ENCODE measurements at regions not wholly inside any gene's neighbourhood (a gene's known extent, or its start where the extent isn't known, plus 50 kb on each side); places are given as distances from the start of the nearest gene placed in this dataset.
"Not testable (repeated sequence)": the region's sequence is repeated elsewhere in the genome, so short reads cannot be mapped to it uniquely, and the experiment has no call there.

DNA sequence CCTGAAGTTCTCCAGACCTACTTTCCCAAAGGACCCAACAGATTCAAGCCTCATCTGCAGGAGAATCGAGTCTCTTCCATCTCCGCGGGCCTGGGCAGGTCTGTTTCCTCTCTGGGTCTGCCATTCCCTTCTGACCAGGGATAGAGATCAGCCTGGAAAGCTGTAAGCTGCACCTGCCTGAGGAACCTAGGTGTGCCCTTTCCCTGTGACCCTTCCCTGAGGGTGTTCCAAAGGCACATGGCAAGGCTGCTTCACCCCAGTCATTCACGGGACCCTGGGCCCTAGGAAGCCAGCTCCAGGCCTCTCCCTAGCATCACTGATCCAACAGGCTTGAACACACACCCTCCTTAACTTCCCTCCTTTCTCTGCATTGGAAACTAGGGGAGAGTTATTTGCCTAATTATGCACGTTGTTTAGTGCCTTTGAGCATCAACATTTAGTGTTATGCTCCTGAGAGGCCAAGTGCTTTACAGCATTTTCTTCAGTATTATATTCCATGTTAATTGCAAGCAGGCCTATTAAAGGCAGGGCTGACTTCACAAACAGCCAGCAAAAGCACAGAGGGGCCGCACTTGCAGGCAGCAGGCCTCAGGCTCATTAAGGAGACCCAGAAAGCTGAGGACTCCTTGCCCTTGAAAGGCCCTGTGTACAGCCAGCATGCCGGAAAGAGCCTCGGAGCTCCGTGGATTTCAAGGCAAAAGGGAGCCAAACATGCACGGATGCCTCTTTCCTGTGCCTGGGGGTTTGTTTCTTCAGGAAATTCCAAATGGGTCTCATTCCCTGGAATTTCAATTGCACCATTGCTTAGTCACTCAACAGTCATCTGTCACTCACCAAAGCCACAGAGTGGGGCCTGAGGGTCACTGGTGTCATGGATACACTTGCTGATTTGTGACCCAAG, 91.0 kb upstream of the FAM20C start:
- H3K9me2 ChIP-seq (replicated peaks; ENCODE audit: insufficient read depth), result no peaks in the 10 kb centered on the region
- no peak overlapping the region for H3K4me3 ChIP-seq
- no peak overlapping the region for H3K27ac ChIP-seq
- no peaks in the 10 kb centered on the region for H4K20me1 ChIP-seq (ENCODE audit: insufficient read depth, poor library complexity, severe bottlenecking)
- no peaks in the 10 kb centered on the region for H3K36me3 ChIP-seq (replicated peaks; ENCODE audit: insufficient read depth, low read depth)
- peak; percentile 2 for DNase-seq (ENCODE audit: low spot score)
- no peaks in the 10 kb centered on the region for H3K27me3 ChIP-seq
- H3K4me2 ChIP-seq, result no peak overlapping the region
- TF ChIP-seq, protein P1, sequence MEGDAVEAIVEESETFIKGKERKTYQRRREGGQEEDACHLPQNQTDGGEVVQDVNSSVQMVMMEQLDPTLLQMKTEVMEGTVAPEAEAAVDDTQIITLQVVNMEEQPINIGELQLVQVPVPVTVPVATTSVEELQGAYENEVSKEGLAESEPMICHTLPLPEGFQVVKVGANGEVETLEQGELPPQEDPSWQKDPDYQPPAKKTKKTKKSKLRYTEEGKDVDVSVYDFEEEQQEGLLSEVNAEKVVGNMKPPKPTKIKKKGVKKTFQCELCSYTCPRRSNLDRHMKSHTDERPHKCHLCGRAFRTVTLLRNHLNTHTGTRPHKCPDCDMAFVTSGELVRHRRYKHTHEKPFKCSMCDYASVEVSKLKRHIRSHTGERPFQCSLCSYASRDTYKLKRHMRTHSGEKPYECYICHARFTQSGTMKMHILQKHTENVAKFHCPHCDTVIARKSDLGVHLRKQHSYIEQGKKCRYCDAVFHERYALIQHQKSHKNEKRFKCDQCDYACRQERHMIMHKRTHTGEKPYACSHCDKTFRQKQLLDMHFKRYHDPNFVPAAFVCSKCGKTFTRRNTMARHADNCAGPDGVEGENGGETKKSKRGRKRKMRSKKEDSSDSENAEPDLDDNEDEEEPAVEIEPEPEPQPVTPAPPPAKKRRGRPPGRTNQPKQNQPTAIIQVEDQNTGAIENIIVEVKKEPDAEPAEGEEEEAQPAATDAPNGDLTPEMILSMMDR (IDR thresholded peaks at IDR 0.05; ENCODE audit: poor library complexity), result no peak
- TF ChIP-seq EZH2phosphoT487 (IDR thresholded peaks at IDR 0.05; ENCODE audit: low read depth, severe bottlenecking, unreplicated experiment), result no peak
- TF ChIP-seq EZH2 (IDR thresholded peaks at IDR 0.05; ENCODE audit: borderline replicate concordance), result no peak
- no peak overlapping the region for H2AFZ ChIP-seq
- H3K9me3 ChIP-seq (ENCODE audit: low read depth), result no peaks in the 10 kb centered on the region
- no peaks in the 10 kb centered on the region for H3K4me1 ChIP-seq (ENCODE audit: insufficient read depth)
- 67% methylated on average over 10 of the region's 10 CpGs for WGBS (ENCODE audit: low lambda C conversion rate, missing lambda C conversion rate)
- H3K79me2 ChIP-seq, result no peaks in the 10 kb centered on the region

DNA sequence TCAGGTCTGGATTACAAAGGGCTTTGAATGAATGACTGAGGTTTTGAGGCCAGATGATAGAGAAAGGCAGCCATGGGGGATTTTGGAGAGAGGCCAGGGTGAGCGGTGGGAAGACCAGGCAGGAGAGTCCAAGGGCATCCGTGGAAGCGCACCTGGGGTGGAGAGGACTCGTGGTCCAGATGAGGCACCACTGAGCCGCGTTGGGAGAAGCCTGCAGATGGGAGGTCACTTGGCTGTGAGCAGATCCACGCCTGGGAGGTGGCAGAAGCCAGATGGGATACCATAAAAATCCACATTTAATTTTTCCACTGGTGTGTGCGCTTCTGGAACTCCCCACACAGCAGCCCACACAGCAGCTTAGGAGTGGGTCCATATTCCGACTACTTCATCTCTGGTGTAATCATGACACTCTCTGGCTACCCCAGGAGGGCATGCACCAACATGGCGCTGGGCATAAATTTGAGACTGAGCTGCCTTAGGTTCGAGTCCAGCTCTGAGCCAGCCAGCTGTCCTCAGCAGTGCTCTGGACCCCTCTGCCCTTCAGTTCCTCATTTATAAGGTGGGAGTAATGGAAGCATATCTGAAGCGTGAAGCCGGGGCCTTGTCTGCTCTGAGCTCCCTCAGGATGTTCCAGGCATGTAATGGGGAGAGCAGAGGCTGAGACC, 90.2 kb upstream of the FAM20C start:
- Histone ChIP-seq H3K27ac (no peak overlapping the region), H2AFZ (no peak overlapping the region), H3K9me2 (replicated peaks; ENCODE audit: insufficient read depth) (no peaks in the 10 kb centered on the region), H3K4me3 (no peak overlapping the region), H3K4me1 (ENCODE audit: insufficient read depth) (no peaks in the 10 kb centered on the region), H3K4me2 (no peak overlapping the region), H3K79me2 (no peaks in the 10 kb centered on the region), H3K27me3 (no peaks in the 10 kb centered on the region), H4K20me1 (ENCODE audit: insufficient read depth, poor library complexity, severe bottlenecking) (no peaks in the 10 kb centered on the region), H3K36me3 (replicated peaks; ENCODE audit: insufficient read depth, low read depth) (no peaks in the 10 kb centered on the region), H3K9me3 (ENCODE audit: low read depth) (no peaks in the 10 kb centered on the region)
- 82% methylated on average over 13 of the region's 13 CpGs for WGBS (ENCODE audit: low lambda C conversion rate, missing lambda C conversion rate)
- TF ChIP-seq, protein P1 (IDR thresholded peaks at IDR 0.05; ENCODE audit: poor library complexity), result no peak
- TF ChIP-seq EZH2 (IDR thresholded peaks at IDR 0.05; ENCODE audit: borderline replicate concordance) (no peak), EZH2phosphoT487 (IDR thresholded peaks at IDR 0.05; ENCODE audit: low read depth, severe bottlenecking, unreplicated experiment) (no peak)
- peak; percentile 2 for DNase-seq (ENCODE audit: low spot score)

DNA sequence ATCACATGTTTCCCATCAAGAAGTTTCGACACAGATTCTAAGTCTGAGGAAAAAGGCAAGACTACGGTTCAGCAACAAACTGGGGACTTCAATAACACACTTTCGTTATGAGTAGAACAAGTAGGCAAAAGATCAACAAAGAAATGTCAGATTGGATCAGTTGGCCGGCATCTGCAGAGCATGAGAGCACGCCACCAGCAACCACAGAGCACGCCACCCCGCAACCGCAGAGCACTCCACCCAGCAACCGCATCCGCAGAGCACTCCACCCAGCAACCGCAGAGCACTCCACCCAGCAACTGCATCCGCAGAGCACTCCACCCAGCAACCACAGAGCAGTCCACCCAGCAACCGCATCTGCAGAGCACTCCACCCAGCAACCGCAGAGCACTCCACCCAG, 89.7 kb upstream of the FAM20C start:
- no peak for DNase-seq (ENCODE audit: low spot score)
- WGBS (ENCODE audit: low lambda C conversion rate, missing lambda C conversion rate), result 87% methylated on average over 13 of the region's 14 CpGs
- Histone ChIP-seq H3K4me3 (no peak overlapping the region), H4K20me1 (ENCODE audit: insufficient read depth, poor library complexity, severe bottlenecking) (no peaks in the 10 kb centered on the region), H3K27me3 (no peaks in the 10 kb centered on the region), H3K9me2 (replicated peaks; ENCODE audit: insufficient read depth) (no peaks in the 10 kb centered on the region), H3K9me3 (ENCODE audit: low read depth) (no peaks in the 10 kb centered on the region), H2AFZ (no peak overlapping the region), H3K4me1 (ENCODE audit: insufficient read depth) (no peaks in the 10 kb centered on the region), H3K36me3 (replicated peaks; ENCODE audit: insufficient read depth, low read depth) (no peaks in the 10 kb centered on the region), H3K79me2 (no peaks in the 10 kb centered on the region), H3K27ac (no peak overlapping the region), H3K4me2 (no peak overlapping the region)
- TF ChIP-seq EZH2 (IDR thresholded peaks at IDR 0.05; ENCODE audit: borderline replicate concordance), result no peak
- no peak for TF ChIP-seq EZH2phosphoT487 (IDR thresholded peaks at IDR 0.05; ENCODE audit: low read depth, severe bottlenecking, unreplicated experiment)
- TF ChIP-seq, protein P1 (IDR thresholded peaks at IDR 0.05; ENCODE audit: poor library complexity), result no peak

DNA sequence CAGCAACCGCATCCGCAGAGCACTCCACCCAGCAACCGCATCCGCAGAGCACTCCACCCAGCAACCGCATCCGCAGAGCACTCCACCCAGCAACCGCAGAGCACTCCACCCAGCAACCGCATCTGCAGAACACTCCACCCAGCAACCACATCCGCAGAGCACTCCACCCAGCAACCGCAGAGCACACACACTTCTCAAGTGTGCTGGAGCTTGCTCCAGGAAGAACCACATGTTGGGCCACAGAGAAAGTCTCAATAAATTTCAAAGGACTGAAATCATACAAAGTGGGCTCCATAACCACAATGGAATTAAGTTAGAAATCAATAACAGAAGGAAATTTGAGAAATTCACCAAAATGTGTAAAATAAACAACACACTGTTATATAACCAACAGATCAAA, 88.4 kb upstream of the FAM20C start:
- H3K36me3 ChIP-seq (replicated peaks; ENCODE audit: insufficient read depth, low read depth); H4K20me1 ChIP-seq (ENCODE audit: insufficient read depth, poor library complexity, severe bottlenecking); H3K27ac ChIP-seq; DNase-seq (ENCODE audit: low spot score); H3K9me3 ChIP-seq (ENCODE audit: low read depth); H3K27me3 ChIP-seq; H3K4me3 ChIP-seq; H3K79me2 ChIP-seq; H3K4me2 ChIP-seq; H3K4me1 ChIP-seq (ENCODE audit: insufficient read depth); H2AFZ ChIP-seq; H3K9me2 ChIP-seq (replicated peaks; ENCODE audit: insufficient read depth): not testable (repeated sequence)
- WGBS (ENCODE audit: low lambda C conversion rate, missing lambda C conversion rate), result over 99% methylated on average over 7 of the region's 10 CpGs

Measured in hepatocyte (in vitro differentiated cells).